MM.1S (cell line): ENCODE measurements at regions not wholly inside any gene's neighbourhood (a gene's known extent, or its start where the extent isn't known, plus 50 kb on each side); places are given as distances from the start of the nearest gene placed in this dataset.
"Not testable (repeated sequence)": the region's sequence is repeated elsewhere in the genome, so short reads cannot be mapped to it uniquely, and the experiment has no call there.

Experiments
- CTCF ChIP-seq: fragments of 300-600 bp; sonication (generic); IDR thresholded peaks from 2 replicates; pipeline ENCODE4 v1.5.1; 2016; ENCODE audit warnings: antibody characterized with exemption, low read length, mixed read lengths
- EZH2 ChIP-seq: fragments of 300-600 bp; sonication (generic); optimal IDR thresholded peaks from 2 replicates; pipeline ENCODE3; 2017; ENCODE audit warnings: low read depth, mild to moderate bottlenecking, antibody characterized with exemption, low read length, mixed read lengths
- EZH2phosphoT487 ChIP-seq: fragments of 300-600 bp; sonication (generic); IDR thresholded peaks from 2 replicates; pipeline ENCODE4 v1.6.1; 2018; ENCODE audit warnings: antibody characterized with exemption, low read length

- not testable (repeated sequence) for TF ChIP-seq CTCF, EZH2phosphoT487, EZH2
These were observed 163.2 kb downstream of the TRIM43 start for GRCh38 chr2:95754819-95755563.
